Vagina (tissue), 2 donors: ENCODE measurements at regions not wholly inside any gene's neighbourhood (a gene's known extent, or its start where the extent isn't known, plus 50 kb on each side); places are given as distances from the start of the nearest gene placed in this dataset.

Experiments
- CTCF ChIP-seq, 3 experiments: fragments of 450-650 bp in 2 of 3; fragments of 200-600 bp in 1 of 3; sonication (generic) in 1 of 3; IDR thresholded peaks; one replicate each; pipeline ENCODE4 v1.5.1; 2017 to 2019; ENCODE audit warnings: antibody characterized with exemption in 3 of 3, mild to moderate bottlenecking in 2 of 3, moderate library complexity in 2 of 3
- POLR2A ChIP-seq, 2 donors: fragments of 450-650 bp; IDR thresholded peaks; one replicate each; pipeline ENCODE4 v1.6.1; 2017; ENCODE audit warnings: antibody characterized with exemption in 2 of 2, mild to moderate bottlenecking in 2 of 2, moderate library complexity in 2 of 2
- POLR2AphosphoS5 ChIP-seq, 2 donors: sonication (generic); formaldehyde crosslinking; IDR thresholded peaks; one replicate each; pipeline ENCODE4 v1.9.0; 2017; ENCODE audit warnings: antibody characterized with exemption in 2 of 2, mild to moderate bottlenecking in 2 of 2, low read depth in 1 of 2; ENCODE audit not compliant: insufficient read depth in 1 of 2

- no peak for TF ChIP-seq POLR2A (IDR thresholded peaks at IDR 0.05)
- TF ChIP-seq CTCF (IDR thresholded peaks at IDR 0.05), result no peak
- no peak for TF ChIP-seq POLR2AphosphoS5 (IDR thresholded peaks at IDR 0.05; ENCODE audit: insufficient read depth in 1 of 2, low read depth in 1 of 2)
Measured at GRCh38 chr4:128684016-128684415, 125.5 kb upstream of the JADE1 start.
